HG02973 (cell line): ENCODE measurements at regions not wholly inside any gene's neighbourhood (a gene's known extent, or its start where the extent isn't known, plus 50 kb on each side); places are given as distances from the start of the nearest gene placed in this dataset.
"Not testable (repeated sequence)": the region's sequence is repeated elsewhere in the genome, so short reads cannot be mapped to it uniquely, and the experiment has no call there.

Experiments
- ATAC-seq: cut with Tn5 transposase; IDR thresholded peaks from one replicate; pipeline ENCODE4 v1.9.1; 2021; ENCODE audit warnings: moderate library complexity; ENCODE audit not compliant: unreplicated experiment

DNA sequence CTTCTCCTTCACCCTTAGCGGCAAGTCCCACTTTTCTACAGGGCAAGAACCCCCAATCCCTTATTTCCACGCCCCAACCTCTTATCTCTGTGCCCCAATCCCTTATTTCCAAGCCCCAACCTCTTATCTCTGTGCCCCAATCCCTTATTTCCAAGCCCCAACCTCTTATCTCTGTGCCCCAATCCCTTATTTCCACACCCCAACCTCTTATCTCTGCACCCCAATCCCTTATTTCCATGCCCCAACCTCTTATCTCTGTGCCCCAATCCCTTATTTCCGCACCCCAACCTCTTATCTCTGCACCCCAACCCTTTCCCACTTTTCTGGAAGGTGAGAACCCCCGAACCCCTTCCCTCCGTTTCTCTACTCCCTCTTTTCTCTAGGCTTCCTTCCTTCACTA lies 116.1 kb upstream of the GJE1 start:
- ATAC-seq = not testable (repeated sequence)

DNA sequence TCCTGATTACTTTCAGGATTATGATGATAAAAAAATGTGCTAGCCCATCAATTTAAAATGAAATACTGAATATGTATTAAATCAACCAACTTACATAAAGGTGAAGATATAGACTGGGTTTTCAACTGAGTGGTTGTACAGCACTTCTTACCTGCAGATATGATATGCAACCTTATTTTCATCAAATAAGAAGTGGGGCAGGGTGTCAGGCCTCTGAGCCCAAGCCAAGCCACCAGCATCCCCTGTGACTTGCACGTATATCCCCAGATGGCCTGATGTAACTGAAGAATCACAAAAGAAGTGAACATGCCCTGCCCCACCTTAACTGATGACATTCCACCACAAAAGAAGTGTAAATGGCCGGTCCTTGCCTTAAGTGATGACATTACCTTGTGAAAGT lies 117.3 kb upstream of the GJE1 start:
- ATAC-seq = not testable (repeated sequence)

DNA sequence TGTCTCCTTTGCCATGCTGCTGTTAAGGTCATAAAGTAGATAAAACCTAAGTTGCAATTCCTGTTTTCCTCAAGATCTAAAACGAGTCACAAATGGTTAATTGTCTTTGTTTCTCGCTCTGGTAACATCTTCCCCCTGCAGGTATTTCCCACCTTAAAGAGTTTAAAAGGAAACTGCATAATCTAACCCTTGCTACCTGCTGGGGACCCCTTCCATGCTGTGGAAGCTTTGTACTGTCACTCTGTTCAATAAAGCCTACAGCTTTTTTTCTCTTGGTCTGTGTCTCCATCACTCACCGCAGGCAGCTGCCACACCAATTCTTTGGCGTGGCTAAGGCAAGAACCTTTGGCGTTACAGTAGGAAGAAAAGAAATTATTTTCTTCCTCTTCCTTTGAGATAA lies 117.7 kb upstream of the GJE1 start:
- no peak for ATAC-seq

DNA sequence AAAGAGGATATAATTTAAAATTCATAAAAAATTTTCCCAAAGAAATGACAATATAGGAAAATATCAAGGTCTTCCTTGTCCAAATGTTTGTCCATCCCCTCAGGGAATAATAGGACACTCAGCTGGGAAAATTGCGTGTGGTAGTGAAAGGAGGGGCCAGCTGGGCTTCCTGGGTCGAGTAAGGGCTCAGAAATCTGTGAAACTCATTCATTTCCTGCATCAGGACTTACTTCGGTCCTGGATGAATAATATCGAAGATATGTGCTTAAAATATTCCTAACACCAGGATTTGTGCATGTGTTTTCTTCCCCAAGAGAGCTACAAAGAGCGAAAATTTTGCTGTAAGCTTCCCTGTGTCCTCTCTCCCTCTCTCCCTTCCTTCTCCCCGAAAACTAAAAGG lies 118.2 kb upstream of the GJE1 start:
- no peak for ATAC-seq

DNA sequence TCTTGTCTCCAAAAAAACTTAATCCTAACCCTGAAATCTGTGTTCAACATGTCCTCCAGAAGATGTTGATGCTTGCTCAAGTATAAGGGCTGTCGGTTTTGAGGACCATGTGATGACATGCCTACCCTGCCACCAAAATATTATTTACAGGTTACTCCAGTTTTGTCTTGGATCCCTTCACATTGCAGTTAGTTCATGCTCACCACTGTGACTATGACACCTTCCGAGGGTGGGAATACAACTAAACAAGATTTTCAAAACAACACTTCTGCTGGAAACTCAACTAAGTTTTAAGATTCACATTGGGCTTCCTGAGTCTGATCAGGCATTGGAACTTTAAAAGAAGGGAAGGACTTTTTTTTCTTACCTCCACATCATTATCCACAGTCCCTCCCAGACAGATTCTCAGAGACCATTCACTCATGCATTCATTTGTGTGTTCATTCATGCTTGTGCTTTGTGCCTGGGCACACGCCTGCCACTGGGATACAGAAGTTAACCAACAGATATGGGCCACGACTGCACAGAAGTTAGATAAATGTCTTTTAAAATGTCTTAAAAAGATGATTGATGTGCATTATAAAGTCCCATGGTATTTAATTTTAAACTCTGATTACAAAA lies 118.7 kb upstream of the GJE1 start:
- no peak for ATAC-seq

DNA sequence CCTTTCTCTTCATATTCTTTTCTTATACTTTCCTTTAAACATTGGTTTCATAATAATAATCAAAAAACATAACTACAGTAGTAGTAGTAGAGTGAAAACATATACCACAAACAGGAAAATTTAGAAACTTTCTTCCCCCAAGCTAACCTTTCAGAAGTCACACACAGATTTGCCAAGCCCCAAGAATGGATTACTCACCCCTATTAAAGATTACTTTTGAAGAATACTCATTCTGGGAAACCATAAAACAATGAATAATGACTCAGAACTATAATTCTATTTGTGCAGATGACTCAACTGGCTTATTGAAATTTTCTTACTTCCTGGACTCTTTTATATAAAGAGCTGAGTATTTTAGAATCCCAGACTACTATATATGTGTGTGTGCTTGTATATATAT lies 119.4 kb upstream of the GJE1 start:
- peak; percentile 93 for ATAC-seq

DNA sequence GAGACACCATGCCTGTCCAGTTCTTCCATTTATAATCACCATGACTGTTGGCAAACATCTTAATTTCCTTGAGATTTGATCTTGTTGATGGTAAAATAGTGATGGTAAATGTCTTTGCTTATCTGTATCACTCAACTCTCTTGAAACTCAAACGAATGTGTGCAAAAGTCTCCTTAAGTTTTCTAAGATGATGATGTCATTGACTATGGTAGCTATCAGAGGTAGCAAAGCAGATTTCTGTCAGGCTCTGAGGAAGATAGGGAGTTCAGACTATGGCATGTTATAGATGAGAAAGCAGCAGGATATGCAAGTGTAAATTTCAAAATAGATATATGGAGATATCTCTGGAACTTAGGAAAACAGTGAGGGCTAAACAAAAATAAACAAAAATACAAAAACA lies 121.0 kb upstream of the GJE1 start:
- no peak for ATAC-seq

DNA sequence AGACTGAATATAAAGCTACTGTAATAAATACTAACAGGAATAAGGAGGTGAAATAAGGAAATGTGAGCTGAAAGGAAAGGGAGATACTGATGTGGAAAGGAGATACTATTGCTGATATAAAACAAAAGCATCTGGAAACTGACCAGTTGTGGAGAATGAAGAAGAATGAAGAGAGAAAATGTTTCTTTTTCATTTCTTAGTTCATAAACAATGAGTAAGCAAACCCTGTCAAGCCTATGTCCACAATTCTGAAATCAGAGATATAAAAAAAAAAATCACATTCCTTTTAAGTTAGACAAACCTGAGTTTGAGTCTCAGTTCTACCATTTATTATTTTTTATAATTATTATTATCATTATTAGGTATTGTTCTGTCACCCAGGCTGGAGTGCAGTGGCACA lies 121.6 kb upstream of the GJE1 start:
- no peak for ATAC-seq

DNA sequence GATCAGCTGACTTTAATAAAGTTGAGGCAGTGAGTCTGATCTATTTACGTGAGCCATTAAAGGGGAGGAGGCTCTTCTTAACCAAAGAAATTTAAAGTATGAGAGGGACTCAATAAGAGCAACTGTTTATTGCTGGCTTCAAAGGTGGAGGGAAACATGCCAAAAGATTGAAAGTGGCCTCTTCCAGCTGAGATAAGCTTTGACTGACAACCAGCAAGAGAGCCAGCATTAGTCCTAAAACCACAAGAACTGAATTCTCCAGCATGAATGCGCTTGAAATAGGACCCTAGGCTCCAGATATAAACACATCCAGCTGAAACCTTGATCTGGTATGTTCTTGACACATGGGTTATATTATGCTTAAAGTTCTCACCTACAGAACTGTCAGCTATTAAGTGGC lies 123.1 kb upstream of the GJE1 start:
- no peak for ATAC-seq

DNA sequence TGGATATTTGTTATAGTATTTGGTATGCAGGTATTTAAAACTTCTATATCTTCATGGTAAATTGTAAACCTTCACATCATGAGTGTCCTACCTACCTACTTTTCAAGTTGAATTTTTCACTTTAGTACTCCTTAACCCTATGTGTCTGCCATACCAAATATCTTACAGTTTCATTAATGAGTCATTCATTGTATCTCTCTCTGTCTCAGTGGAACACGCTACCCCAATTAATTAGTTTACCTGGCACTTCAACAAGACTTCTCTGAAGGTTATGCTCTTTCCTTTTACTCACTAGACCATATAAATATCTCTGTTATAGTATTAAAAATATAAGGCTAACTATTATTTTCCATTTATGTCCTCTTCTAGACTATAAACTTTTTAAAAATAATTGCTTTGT lies 123.9 kb upstream of the GJE1 start:
- ATAC-seq = no peak

DNA sequence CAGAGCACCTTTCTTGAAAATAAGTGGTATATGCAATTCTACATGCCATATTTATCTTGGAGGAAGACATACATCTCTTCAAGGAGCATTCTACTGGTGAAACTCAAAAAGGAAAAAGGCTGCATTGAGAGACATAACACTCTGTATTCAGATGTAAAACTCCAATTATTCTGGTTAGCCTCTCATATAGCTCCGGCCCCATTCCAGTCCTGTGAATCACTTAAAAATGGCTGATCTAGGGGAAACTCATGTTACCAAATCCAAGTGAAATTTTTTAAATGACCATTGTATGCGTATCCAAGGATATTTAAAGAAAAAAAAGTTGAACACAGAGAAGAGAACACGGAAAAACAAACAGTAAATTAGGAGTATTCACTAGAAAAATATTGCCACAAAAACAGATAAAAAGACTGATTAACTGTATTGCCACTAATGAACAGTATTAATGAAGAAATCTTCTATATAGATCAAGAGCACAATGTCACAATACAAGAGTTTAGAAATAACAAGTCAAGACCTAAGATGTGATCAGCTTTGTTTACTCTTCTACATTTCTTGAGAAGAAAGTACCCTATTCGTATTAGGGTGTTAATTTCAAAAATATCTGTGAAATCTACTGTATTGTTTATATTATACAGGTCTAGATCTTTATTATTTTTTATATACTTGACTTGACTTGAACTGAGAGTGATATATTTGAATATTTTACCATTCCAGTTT lies 124.5 kb upstream of the GJE1 start:
- no peak for ATAC-seq

DNA sequence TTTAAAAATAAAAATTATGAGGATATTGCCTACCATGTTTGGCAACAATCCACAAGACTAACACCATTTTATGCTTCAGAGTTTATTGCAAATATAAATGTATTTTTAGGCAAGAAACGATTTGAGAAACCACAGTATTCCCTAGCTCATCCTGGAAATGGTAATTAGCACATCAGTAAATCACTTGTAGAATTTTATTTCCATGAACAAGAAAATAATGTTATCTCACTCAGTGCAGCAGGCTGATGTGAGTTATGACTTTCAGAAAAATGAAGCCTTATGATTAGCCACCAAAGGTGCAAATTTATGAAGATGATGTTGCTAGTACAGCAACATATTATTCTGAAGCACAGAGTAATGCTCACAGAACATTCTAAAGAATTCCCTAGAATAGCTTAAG lies 127.7 kb upstream of the GJE1 start:
- no peak for ATAC-seq

DNA sequence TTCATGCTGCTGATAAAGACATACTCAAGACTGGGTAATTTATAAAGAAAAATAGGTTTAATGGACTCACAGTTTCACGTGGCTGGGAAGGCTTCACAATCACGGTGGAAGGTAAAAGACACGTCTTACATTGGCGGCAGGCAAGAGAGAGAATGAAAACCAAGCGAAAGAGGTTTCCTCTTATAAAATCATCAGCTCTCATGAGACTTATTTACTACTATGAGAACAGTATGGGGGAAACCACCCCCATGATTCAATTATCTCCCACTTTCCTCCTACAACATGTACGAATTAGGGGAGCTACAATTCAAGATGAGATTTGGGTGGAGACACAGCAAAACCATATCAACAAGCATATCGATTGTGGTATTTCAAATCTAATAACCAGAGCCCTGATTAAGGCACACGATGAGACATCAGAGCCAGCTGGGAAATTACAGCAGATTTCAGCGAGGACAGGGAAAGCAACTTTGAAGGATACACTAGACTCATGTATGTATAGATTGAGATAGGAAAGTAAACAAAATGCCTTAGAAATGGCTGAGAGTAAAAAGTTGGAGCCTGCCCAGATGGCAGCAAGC lies 129.8 kb upstream of the GJE1 start:
- no peak for ATAC-seq

DNA sequence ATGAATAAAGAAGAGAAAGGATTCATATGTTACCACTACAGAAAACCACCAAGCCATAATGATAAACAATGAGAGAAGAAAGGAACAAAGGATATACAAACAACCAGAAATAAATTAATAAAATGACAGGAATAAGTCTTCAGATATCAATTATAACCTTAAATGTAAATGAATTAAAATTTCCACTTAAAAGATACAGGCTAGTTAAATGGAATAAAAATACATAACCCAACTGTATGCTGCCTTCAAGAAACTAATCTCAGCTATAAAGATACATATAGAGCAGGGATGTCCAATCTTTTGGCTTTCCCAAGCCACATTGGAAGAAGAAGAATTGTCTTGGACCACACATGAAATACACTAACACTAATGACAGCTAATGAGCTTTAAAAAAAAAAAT lies 135.9 kb upstream of the GJE1 start:
- no peak for ATAC-seq

DNA sequence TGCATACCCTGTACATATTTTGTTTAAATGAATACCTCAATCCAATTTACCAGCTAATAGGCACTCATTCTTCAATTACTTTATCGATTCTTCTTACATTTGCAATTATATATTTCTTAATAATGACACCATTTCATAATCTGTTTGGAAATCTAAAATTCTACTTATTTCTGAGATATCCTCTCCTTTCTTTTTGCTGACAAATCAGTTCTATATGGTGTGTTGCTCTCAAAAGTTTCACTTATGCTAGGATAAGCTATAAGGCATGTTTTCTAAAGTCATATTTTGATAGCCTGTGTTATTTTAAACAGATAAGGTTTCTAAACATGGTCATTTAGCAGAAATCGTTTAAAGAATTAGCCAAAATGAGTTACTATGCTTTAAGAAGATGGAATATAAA lies 140.6 kb upstream of the GJE1 start:
- no peak for ATAC-seq

DNA sequence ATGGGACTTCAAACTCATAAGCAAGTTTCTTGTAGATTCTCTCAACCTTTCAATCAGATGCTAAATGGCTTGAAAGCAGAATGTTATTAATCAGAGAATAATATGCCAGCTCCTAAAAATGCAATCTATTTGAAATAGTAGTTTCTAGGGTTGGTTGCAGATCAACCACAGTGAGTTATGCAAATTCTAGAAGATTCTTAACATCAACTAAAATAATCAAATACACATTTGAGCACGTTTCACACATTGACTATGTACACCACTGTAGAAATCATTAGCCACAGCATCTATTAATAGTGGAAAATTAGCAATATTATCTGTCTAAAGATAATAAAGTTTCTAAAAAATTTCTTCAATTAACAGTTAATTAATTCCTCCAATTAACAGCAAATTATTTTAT lies 141.9 kb upstream of the GJE1 start:
- peak; percentile 42 for ATAC-seq

DNA sequence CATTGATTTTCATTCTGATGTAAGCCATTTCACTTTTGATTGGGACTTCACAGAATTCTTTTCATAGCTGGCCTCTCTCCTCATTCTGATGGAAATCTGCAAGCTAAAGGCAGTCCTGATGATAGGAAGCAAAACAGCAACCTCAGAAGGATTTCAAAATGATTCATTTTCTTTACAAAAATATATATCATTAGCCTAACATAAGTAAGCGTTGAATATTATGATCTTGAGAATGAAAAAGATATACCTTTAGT lies 143.1 kb upstream of the GJE1 start:
- ATAC-seq = no peak

DNA sequence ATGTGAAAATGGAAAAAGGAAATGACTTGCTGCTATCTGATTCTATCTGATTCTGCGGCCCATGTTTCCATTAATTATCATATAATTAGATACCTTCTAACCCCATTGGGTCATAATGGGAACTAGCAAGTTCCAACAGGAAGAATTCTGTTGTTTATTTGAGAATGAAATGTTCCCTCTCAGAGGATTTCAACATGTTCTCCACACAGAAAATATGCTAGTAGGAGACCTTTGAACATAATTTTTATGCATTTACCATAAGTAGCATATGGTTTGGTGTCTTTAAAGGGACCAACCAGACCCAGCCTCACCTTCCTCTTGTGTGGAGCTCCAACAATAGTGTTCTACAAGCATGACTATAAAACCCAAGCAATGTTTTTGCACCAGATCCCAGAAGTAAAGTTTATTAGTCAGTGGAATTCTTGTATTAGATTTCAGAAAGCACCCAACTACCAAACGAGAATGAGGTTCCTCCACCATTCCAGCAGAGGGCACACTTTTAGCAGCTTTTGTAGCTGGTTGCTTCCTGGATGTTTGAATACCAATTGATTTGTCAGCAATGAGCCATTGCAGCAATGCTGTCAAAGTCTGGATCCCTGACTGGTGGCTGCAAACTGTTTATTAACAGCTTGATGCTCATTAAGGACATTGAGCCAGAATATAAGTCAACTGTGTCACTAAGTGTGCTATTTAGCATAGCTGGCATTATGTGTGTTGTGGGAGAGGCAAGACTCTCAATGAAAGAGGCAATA lies 143.6 kb upstream of the GJE1 start:
- peak; percentile 81 for ATAC-seq

DNA sequence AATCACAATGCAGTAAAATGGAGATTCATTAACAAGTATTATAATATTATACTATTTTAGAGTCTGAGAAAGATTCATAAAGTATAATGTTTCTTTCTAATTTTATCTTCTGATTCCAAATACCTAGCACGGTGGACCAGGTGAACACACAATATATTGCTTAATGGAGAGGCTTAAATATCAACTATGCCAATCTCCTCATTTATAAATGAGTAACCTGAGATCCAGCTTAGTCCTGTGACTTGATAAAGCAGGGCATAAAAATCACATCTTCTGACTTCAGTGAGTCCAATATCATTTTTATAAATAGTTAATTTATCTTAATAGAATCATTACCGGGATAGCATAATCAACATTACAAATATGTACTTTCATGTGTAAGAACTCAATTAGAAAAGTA lies 144.4 kb upstream of the GJE1 start:
- ATAC-seq = no peak

DNA sequence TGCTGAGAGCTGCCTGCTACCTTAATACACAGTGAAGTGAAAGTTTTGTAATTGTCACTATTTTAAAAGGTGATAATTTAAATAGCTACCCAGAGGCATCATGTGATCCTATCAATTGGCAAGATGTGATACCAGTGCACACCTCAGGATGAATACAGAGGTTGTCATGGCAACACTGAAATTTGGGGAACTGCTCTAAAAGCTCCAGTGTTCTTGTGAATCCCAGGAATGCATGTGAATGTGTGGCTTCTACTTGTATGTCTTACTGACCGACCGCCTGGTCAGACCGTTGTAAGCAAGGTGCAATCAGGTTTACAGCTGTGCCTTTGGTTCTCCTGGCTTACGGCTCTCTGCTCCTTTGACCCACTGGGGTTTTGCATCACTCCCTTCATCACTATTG lies 146.3 kb upstream of the GJE1 start:
- no peak for ATAC-seq

DNA sequence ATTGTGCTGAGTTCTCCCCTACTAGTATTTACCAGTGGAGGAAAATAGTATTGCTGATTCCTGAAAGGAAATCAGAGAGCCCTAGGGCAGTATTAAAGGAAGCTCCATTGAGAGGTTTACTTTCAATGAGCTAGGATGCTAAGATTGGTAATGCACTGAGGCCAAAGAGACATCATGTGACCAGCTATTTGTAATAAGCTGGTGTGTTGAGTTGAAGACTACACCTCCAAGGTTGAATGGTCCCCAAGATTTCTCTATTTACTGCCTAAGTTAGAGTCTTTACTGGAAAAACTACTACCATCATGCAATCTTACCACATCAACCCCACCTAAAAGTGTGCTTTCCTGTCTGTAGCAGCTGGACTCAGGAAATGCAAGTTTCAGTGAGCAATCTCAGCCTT lies 151.5 kb upstream of the GJE1 start:
- ATAC-seq = no peak

DNA sequence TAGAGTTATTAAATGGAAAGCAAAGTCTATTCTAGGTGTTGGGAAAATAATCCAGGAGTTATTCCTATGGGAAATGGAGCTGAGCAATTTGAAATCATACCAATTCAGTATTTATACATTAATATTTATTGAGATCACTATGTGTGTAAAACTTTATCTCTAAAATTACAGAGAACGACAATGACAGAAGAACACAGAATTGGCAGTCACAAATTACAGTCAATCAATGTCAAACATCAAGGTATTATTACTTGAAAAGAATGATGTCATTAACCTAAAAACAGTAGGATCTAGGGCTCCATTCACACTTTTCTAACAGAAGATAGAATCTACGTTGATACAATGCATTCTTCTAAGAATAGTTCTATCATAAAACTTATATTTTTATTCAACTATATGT lies 154.9 kb upstream of the GJE1 start:
- ATAC-seq = no peak
